ENCODE measurements at regions not wholly inside any gene's neighbourhood (a gene's known extent, or its start where the extent isn't known, plus 50 kb on each side); places are given as distances from the start of the nearest gene placed in this dataset.

GRCh38 chr2:6314218-6314960 is 551.3 kb downstream of the CMPK2 start (continued):
- TF ChIP-seq JUND (IDR thresholded peaks at IDR 0.05) (no peak), RAD21 (IDR thresholded peaks at IDR 0.05; ENCODE audit: low read depth) (no peak), POLR2A (IDR thresholded peaks at IDR 0.05; ENCODE audit: borderline replicate concordance, extremely low read depth, insufficient read depth, insufficient read length) (no peak), SIN3A (IDR thresholded peaks at IDR 0.05; ENCODE audit: low read depth) (no peak), EZH2 (IDR thresholded peaks at IDR 0.05) (no peak), FOSL1 (IDR thresholded peaks at IDR 0.05; ENCODE audit: low read depth) (no peak)

GRCh38 chr2:6325616-6326015 is 540.1 kb downstream of the CMPK2 start:
- BruUV-seq (replicated peaks): no TSS peak
- RAD21 ChIA-PET (ENCODE audit: low non-redundant PET in 1 of 2, low total read pairs in 2 of 2, uncharacterized antibody in 2 of 2, unreplicated experiment in 2 of 2): no interaction called here
- H3K27me3 ChIP-seq (ENCODE audit: insufficient read depth, low read length): no peaks in the 10 kb centered on the region
- no peaks in the 10 kb centered on the region for H4K20me1 ChIP-seq (ENCODE audit: insufficient read depth)
- DNase-seq (ENCODE audit: low read depth, low spot score) (no peak), ATAC-seq (no peak)
- H3K4me2 ChIP-seq (ENCODE audit: low read length): no peak overlapping the region
- intact Hi-C loops (cut with micrococcal nuclease): no loop called here
- POLR2A ChIA-PET: no interaction called here
- no peak overlapping the region for H2AFZ ChIP-seq (ENCODE audit: low read depth, low read length, poor library complexity, severe bottlenecking)
- no peaks in the 10 kb centered on the region for H3K4me1 ChIP-seq (ENCODE audit: control insufficient read depth in 1 of 2, insufficient read depth in 2 of 2, low read length in 2 of 2)
- no peaks in the 10 kb centered on the region for H3K79me2 ChIP-seq (ENCODE audit: insufficient read depth, low read length)
- no peak overlapping the region for H3K27ac ChIP-seq (ENCODE audit: low read depth, low read length)
- CTCF ChIA-PET: no interaction called here
- TF ChIP-seq CBX3 (IDR thresholded peaks at IDR 0.05; ENCODE audit: low read depth) (no peak), REST (IDR thresholded peaks at IDR 0.05; ENCODE audit: low read depth) (no peak), RAD21 (IDR thresholded peaks at IDR 0.05; ENCODE audit: low read depth) (no peak), EZH2phosphoT487 (IDR thresholded peaks at IDR 0.05; ENCODE audit: borderline replicate concordance) (no peak), POLR2A (IDR thresholded peaks at IDR 0.05; ENCODE audit: borderline replicate concordance, extremely low read depth, insufficient read depth, insufficient read length) (no peak), TCF7L2 (IDR thresholded peaks at IDR 0.05; ENCODE audit: borderline replicate concordance, extremely low read depth, insufficient read depth, insufficient read length) (no peak), ELF1 (IDR thresholded peaks at IDR 0.05; ENCODE audit: borderline replicate concordance, low read depth) (no peak), POLR2AphosphoS5 (IDR thresholded peaks at IDR 0.05; ENCODE audit: low read depth, low read length) (no peak), EGR1 (IDR thresholded peaks at IDR 0.05; ENCODE audit: low read depth) (no peak)
- H3K9ac ChIP-seq (ENCODE audit: low read length): no peak overlapping the region
- no peaks in the 10 kb centered on the region for H3K9me2 ChIP-seq (ENCODE audit: insufficient read depth)
- no peaks in the 10 kb centered on the region for H3K36me3 ChIP-seq (ENCODE audit: control insufficient read depth in 1 of 2, insufficient read depth in 2 of 2, low read length in 2 of 2)
- H3K4me3 ChIP-seq (replicated peaks in 1 of 2; ENCODE audit: low read depth in 1 of 2, low read length in 2 of 2): no peak overlapping the region
- peaks cover 0 to 4% of the 10 kb centered on the region in 2 experiments; a peak in 1 of 4 replicates for H3K9me3 ChIP-seq (ENCODE audit: control insufficient read depth in 1 of 2, insufficient read depth in 1 of 2, low read depth in 1 of 2, low read length in 2 of 2)

Data from HCT116 (cell line).